ENCODE measurements at regions not wholly inside any gene's neighbourhood (a gene's known extent, or its start where the extent isn't known, plus 50 kb on each side); places are given as distances from the start of the nearest gene placed in this dataset.

DNA sequence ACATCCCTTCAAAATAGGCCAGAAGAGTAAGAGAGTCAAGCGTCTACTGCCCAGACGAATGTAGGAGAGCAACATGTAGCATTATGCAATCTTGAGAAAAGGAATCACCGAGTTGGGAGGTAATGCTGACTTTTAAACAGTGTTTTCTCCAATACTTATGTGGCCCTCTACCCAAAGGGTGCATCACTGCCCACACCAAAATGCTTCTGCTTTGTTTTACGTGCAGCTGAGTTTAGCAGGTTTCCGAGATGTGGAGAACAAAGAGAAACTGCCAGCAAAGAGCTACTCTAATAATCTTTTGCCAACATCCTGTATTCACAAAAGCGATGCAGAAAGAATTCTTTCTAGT, 63.4 kb upstream of the ZEB2 start:
- H3K9me3 ChIP-seq (ENCODE audit: low read depth, low read length, poor library complexity, severe bottlenecking) = no peaks in the 10 kb centered on the region
- intact Hi-C loops (cut with micrococcal nuclease; ENCODE audit: unreplicated experiment) = no loop called here

DNA sequence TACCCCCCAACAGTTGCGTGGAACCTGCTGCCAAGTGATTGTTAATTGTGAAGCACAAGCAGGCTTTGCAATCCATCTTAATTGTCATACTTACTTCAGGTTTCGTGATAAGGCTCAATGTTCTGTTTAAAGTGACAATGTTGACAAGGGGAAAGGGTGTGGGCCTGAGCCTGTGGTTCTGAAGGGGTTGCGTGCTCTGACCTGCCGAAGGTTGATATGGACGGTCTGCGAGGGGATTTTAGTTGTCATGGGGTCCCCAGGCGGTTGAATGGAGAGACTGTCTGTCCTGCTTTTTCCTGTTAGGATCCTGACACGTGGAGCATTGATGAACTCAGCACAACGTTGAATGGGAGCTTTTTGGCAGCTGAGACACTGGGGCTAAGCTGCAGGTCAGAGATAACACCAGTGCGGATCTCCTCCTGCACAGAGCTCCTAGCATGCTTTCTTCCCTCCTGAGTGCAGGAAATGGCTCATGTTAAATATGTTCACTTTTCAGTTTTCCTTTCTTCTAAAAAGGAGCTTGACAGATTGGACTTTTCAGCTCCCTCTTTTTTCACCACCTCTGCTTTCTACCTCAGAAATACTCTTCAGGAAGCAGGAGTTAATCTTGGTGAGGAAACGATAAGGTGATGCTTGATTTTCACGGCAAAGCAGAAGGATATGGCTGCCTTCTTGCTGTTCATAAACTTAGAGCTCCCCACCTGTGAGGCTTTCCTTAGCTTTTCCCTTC, 62.9 kb upstream of the ZEB2 start:
- ChIA-PET CTCF (no interaction called here), POLR2A (ENCODE audit: low non-redundant PET) (no interaction called here)
- no peak for TF ChIP-seq EZH2 (IDR thresholded peaks at IDR 0.05; ENCODE audit: borderline replicate concordance, low read depth, low read length, poor library complexity, severe bottlenecking)
- TF ChIP-seq, protein P1, sequence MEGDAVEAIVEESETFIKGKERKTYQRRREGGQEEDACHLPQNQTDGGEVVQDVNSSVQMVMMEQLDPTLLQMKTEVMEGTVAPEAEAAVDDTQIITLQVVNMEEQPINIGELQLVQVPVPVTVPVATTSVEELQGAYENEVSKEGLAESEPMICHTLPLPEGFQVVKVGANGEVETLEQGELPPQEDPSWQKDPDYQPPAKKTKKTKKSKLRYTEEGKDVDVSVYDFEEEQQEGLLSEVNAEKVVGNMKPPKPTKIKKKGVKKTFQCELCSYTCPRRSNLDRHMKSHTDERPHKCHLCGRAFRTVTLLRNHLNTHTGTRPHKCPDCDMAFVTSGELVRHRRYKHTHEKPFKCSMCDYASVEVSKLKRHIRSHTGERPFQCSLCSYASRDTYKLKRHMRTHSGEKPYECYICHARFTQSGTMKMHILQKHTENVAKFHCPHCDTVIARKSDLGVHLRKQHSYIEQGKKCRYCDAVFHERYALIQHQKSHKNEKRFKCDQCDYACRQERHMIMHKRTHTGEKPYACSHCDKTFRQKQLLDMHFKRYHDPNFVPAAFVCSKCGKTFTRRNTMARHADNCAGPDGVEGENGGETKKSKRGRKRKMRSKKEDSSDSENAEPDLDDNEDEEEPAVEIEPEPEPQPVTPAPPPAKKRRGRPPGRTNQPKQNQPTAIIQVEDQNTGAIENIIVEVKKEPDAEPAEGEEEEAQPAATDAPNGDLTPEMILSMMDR (conservative IDR thresholded peaks at IDR 0.05; ENCODE audit: low read depth, low read length) = no peak
- Histone ChIP-seq H3K4me3 (ENCODE audit: low read depth, low read length, poor library complexity, severe bottlenecking) (no peak overlapping the region), H3K4me1 (ENCODE audit: insufficient read depth, low read length, poor library complexity, severe bottlenecking) (no peaks in the 10 kb centered on the region), H3K9me3 (ENCODE audit: low read depth, low read length, poor library complexity, severe bottlenecking) (no peaks in the 10 kb centered on the region), H3K27me3 (replicated peaks; ENCODE audit: insufficient read depth, low read depth, low read length, poor library complexity) (no peaks in the 10 kb centered on the region), H3K36me3 (ENCODE audit: insufficient read depth, low read length, poor library complexity, severe bottlenecking) (no peaks in the 10 kb centered on the region), H3K27ac (ENCODE audit: low read depth, low read length, poor library complexity, severe bottlenecking) (no peak overlapping the region)
- no TSS peak for BruUV-seq (replicated peaks)
- DNase-seq (ENCODE audit: low spot score) = no peak
- intact Hi-C loops (cut with micrococcal nuclease; ENCODE audit: unreplicated experiment) = no loop called here

More for the DNA sequence above, 63.4 kb upstream of the ZEB2 start:
- Histone ChIP-seq H3K36me3 (ENCODE audit: insufficient read depth, low read length, poor library complexity, severe bottlenecking) (no peaks in the 10 kb centered on the region), H3K27me3 (replicated peaks; ENCODE audit: insufficient read depth, low read depth, low read length, poor library complexity) (no peaks in the 10 kb centered on the region), H3K27ac (ENCODE audit: low read depth, low read length, poor library complexity, severe bottlenecking) (no peak overlapping the region), H3K4me3 (ENCODE audit: low read depth, low read length, poor library complexity, severe bottlenecking) (no peak overlapping the region), H3K4me1 (ENCODE audit: insufficient read depth, low read length, poor library complexity, severe bottlenecking) (no peaks in the 10 kb centered on the region)
- CTCF ChIA-PET = no interaction called here
- DNase-seq (ENCODE audit: low spot score) = no peak
- no peak for TF ChIP-seq EZH2 (IDR thresholded peaks at IDR 0.05; ENCODE audit: borderline replicate concordance, low read depth, low read length, poor library complexity, severe bottlenecking)
- TF ChIP-seq, protein P1 (conservative IDR thresholded peaks at IDR 0.05; ENCODE audit: low read depth, low read length) = no peak
- no TSS peak for BruUV-seq (replicated peaks)
- POLR2A ChIA-PET (ENCODE audit: low non-redundant PET) = no interaction called here

DNA sequence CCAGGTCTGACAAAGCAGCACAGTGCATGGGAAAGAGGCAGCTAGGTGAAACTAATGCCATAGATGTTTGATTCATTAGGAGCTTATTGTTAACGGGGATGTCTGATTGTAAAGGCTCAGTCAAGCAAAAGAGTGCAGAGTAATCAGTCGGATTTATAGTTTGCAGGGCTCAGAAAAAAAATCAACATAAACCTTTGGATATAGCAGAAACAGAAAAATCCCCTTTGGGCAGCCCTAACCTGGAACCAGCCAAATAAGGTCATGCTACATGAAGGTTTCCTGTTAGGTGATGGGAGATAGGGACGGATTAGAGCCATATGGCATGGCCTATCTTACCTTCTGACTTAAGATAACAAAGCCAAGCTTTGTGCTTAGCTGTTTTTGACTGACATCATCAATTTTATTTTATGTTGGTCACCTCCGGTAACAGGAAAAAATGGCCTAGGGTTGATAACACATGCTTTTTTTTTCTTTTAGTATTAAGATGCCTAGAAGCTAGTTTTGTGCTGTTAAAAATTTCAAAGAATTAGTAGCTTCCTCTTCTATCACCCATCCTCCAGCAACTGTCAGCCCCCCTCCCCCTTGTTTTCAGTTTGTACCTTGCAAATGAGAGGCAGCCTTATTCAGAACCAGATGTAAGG, 60.7 kb upstream of the ZEB2 start:
- no peaks in the 10 kb centered on the region for H3K27me3 ChIP-seq (replicated peaks; ENCODE audit: insufficient read depth, low read depth, low read length, poor library complexity)
- ChIA-PET CTCF (no interaction called here), POLR2A (ENCODE audit: low non-redundant PET) (no interaction called here)
- H3K4me3 ChIP-seq (ENCODE audit: low read depth, low read length, poor library complexity, severe bottlenecking) = no peak overlapping the region
- H3K9me3 ChIP-seq (ENCODE audit: low read depth, low read length, poor library complexity, severe bottlenecking) = no peaks in the 10 kb centered on the region
- H3K27ac ChIP-seq (ENCODE audit: low read depth, low read length, poor library complexity, severe bottlenecking) = no peak overlapping the region
- H3K36me3 ChIP-seq (ENCODE audit: insufficient read depth, low read length, poor library complexity, severe bottlenecking) = no peaks in the 10 kb centered on the region
- DNase-seq (ENCODE audit: low spot score) = no peak
- TF ChIP-seq, protein P1 (conservative IDR thresholded peaks at IDR 0.05; ENCODE audit: low read depth, low read length) = no peak
- no peak for TF ChIP-seq EZH2 (IDR thresholded peaks at IDR 0.05; ENCODE audit: borderline replicate concordance, low read depth, low read length, poor library complexity, severe bottlenecking)
- no peaks in the 10 kb centered on the region for H3K4me1 ChIP-seq (ENCODE audit: insufficient read depth, low read length, poor library complexity, severe bottlenecking)
- no TSS peak for BruUV-seq (replicated peaks)
- intact Hi-C loops (cut with micrococcal nuclease; ENCODE audit: unreplicated experiment) = no loop called here
